ENCODE measurements at regions not wholly inside any gene's neighbourhood (a gene's known extent, or its start where the extent isn't known, plus 50 kb on each side); places are given as distances from the start of the nearest gene placed in this dataset.
"Not testable (repeated sequence)": the region's sequence is repeated elsewhere in the genome, so short reads cannot be mapped to it uniquely, and the experiment has no call there.

DNA sequence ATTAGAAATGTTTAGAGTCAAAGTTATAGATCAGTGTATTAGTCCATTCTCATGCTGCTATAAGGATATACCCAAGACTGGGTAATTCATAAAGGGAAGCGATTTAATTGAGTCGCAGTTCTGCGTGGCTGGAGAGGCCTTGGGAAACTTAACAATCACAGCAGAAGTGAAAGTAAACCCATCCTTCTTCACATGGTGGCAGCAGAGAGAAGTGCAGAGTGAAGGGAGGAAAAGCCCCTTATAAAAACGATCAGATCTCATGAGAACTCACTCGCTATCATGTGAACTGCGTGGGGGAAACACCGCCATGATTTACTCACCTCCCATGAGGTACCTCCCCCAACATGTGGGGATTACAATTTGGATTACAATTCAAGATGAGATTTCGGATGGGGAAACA, 871.5 kb downstream of the DIPK2A start:
- Histone ChIP-seq H3K36me3 (ENCODE audit: control insufficient read depth, insufficient read depth, low read length) (no peaks in the 10 kb centered on the region), H3K79me2 (ENCODE audit: control insufficient read depth, insufficient read depth, low read length) (no peaks in the 10 kb centered on the region), H2AFZ (ENCODE audit: low read length) (no peak overlapping the region), H4K20me1 (ENCODE audit: control insufficient read depth, extremely low read depth, insufficient read depth, low read length) (no peaks in the 10 kb centered on the region), H3K27me3 (ENCODE audit: control insufficient read depth, insufficient read depth, low read length) (no peaks in the 10 kb centered on the region), H3K4me1 (ENCODE audit: control insufficient read depth, extremely low read depth, insufficient read depth, low read length) (no peaks in the 10 kb centered on the region), H3K4me2 (ENCODE audit: extremely low read depth, insufficient read depth, low read length) (no peak overlapping the region), H3K9ac (ENCODE audit: insufficient read depth, low read length) (no peak overlapping the region), H3K9me3 (ENCODE audit: control insufficient read depth, insufficient read depth, low read depth, low read length) (no peaks in the 10 kb centered on the region), H3K27ac (ENCODE audit: insufficient read depth, low read length) (no peak overlapping the region), H3K4me3 (replicated peaks in 1 of 4; ENCODE audit: control extremely low read depth in 1 of 4, insufficient read depth in 1 of 4, low read depth in 3 of 4, low read length in 4 of 4) (no peak overlapping the region)
- peak in 1 of 2 donors; percentile 24 for DNase-seq (ENCODE audit: low read depth in 2 of 2)
- TF ChIP-seq, protein P1, sequence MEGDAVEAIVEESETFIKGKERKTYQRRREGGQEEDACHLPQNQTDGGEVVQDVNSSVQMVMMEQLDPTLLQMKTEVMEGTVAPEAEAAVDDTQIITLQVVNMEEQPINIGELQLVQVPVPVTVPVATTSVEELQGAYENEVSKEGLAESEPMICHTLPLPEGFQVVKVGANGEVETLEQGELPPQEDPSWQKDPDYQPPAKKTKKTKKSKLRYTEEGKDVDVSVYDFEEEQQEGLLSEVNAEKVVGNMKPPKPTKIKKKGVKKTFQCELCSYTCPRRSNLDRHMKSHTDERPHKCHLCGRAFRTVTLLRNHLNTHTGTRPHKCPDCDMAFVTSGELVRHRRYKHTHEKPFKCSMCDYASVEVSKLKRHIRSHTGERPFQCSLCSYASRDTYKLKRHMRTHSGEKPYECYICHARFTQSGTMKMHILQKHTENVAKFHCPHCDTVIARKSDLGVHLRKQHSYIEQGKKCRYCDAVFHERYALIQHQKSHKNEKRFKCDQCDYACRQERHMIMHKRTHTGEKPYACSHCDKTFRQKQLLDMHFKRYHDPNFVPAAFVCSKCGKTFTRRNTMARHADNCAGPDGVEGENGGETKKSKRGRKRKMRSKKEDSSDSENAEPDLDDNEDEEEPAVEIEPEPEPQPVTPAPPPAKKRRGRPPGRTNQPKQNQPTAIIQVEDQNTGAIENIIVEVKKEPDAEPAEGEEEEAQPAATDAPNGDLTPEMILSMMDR (conservative IDR thresholded peaks at IDR 0.05 in 1 of 2, IDR thresholded peaks at IDR 0.05 in 1 of 2; ENCODE audit: low read depth in 1 of 2, low read length in 2 of 2) = peak; percentile 24 to 27
- no peak for TF ChIP-seq EZH2 (IDR thresholded peaks at IDR 0.05; ENCODE audit: low read length, missing control alignments)

DNA sequence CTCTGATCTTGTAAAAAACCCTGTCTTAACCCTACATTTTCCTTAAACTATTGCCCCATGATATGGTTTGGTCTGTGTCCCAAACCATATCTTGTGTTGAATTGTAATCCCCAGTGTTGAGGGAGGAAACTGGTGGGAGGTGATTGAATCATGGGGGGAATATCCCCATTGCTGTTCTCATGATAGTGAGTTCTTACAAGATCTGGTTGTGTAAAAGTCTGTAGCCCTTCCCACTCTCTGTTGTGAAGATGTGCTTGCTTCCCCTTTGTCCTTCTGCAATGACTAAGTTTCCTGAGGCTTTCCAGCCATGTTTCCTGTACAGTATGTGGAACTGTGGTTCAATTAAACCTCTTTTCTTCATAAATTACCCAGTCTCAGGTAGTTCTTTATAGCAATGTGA, 881.4 kb downstream of the DIPK2A start:
- Histone ChIP-seq H3K9me3 (ENCODE audit: control insufficient read depth, insufficient read depth, low read depth, low read length) (no peaks in the 10 kb centered on the region), H3K4me3 (replicated peaks in 1 of 4; ENCODE audit: control extremely low read depth in 1 of 4, insufficient read depth in 1 of 4, low read depth in 3 of 4, low read length in 4 of 4) (no peak overlapping the region), H3K4me2 (ENCODE audit: extremely low read depth, insufficient read depth, low read length) (no peak overlapping the region), H3K79me2 (ENCODE audit: control insufficient read depth, insufficient read depth, low read length) (no peaks in the 10 kb centered on the region), H3K36me3 (ENCODE audit: control insufficient read depth, insufficient read depth, low read length) (no peaks in the 10 kb centered on the region), H2AFZ (ENCODE audit: low read length) (no peak overlapping the region), H3K4me1 (ENCODE audit: control insufficient read depth, extremely low read depth, insufficient read depth, low read length) (no peaks in the 10 kb centered on the region), H4K20me1 (ENCODE audit: control insufficient read depth, extremely low read depth, insufficient read depth, low read length) (no peaks in the 10 kb centered on the region), H3K27me3 (ENCODE audit: control insufficient read depth, insufficient read depth, low read length) (no peaks in the 10 kb centered on the region), H3K9ac (ENCODE audit: insufficient read depth, low read length) (no peak overlapping the region), H3K27ac (ENCODE audit: insufficient read depth, low read length) (no peak overlapping the region)
- TF ChIP-seq, protein P1 (conservative IDR thresholded peaks at IDR 0.05 in 1 of 2, IDR thresholded peaks at IDR 0.05 in 1 of 2; ENCODE audit: low read depth in 1 of 2, low read length in 2 of 2) = no peak
- TF ChIP-seq EZH2 (IDR thresholded peaks at IDR 0.05; ENCODE audit: low read length, missing control alignments) = no peak
- DNase-seq (ENCODE audit: low read depth in 2 of 2) = no peak

DNA sequence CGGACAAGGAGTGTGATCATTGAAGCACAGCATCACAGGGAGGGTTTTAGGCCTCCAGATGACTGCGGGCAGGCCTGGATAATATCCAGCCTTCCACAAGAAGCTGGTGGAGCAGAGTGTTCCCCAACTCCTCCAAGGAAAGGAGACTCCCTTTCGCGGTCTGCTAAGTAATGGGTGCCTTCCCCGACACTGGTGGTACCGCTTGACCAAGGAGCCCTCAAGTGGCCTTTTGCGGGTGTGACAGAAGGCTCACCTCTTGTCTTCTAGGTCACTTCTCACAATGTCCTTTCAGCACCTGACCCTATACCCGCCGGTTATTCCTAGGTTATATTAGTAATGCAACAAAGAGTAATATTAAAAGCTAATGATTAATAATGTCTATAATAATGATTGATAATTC, 882.4 kb downstream of the DIPK2A start:
- DNase-seq (ENCODE audit: low read depth in 2 of 2); H4K20me1 ChIP-seq (ENCODE audit: control insufficient read depth, extremely low read depth, insufficient read depth, low read length); H3K79me2 ChIP-seq (ENCODE audit: control insufficient read depth, insufficient read depth, low read length); H3K9ac ChIP-seq (ENCODE audit: insufficient read depth, low read length); H3K27me3 ChIP-seq (ENCODE audit: control insufficient read depth, insufficient read depth, low read length); H3K4me1 ChIP-seq (ENCODE audit: control insufficient read depth, extremely low read depth, insufficient read depth, low read length); H3K4me2 ChIP-seq (ENCODE audit: extremely low read depth, insufficient read depth, low read length); H3K4me3 ChIP-seq (replicated peaks in 1 of 4; ENCODE audit: control extremely low read depth in 1 of 4, insufficient read depth in 1 of 4, low read depth in 3 of 4, low read length in 4 of 4); H3K27ac ChIP-seq (ENCODE audit: insufficient read depth, low read length); H2AFZ ChIP-seq (ENCODE audit: low read length); H3K9me3 ChIP-seq (ENCODE audit: control insufficient read depth, insufficient read depth, low read depth, low read length); H3K36me3 ChIP-seq (ENCODE audit: control insufficient read depth, insufficient read depth, low read length): not testable (repeated sequence)
